Cardiac fibroblast (primary cell): ENCODE measurements at regions not wholly inside any gene's neighbourhood (a gene's known extent, or its start where the extent isn't known, plus 50 kb on each side); places are given as distances from the start of the nearest gene placed in this dataset.

Source experiments
- DNase-seq, 2 donors: peaks; one replicate each; pipeline versions ENCODE4 v3.0.0 to v3.0.0-alpha.2; 2010; ENCODE audit warnings: low read depth in 2 of 2
- H3K4me3 ChIP-seq, 2 donors: replicated peaks in 1 of 2; 1 replicate in 1 of 2; 2 replicates in 1 of 2; pipeline ENCODE4 v1.5.1; 2011; ENCODE audit warnings: low read depth in 2 of 2, low read length in 2 of 2, mild to moderate bottlenecking in 2 of 2, moderate library complexity in 1 of 2
- CTCF ChIP-seq: IDR thresholded peaks from one replicate; pipeline ENCODE4 v1.5.1; 2011; ENCODE audit warnings: low read depth, mild to moderate bottlenecking, low read length, inconsistent platforms

GRCh38 chr12:22740656-22741355 is 115.8 kb downstream of the ETNK1 start:
- no peak for TF ChIP-seq CTCF
- H3K4me3 ChIP-seq = no peak overlapping the region
- no peak for DNase-seq

- TF ChIP-seq CTCF = no peak
- no peak overlapping the region for H3K4me3 ChIP-seq
- DNase-seq = peak in 1 of 2 donors; percentile 22
Measured at GRCh38 chr12:22743700-22744099, 118.7 kb downstream of the ETNK1 start.

- H3K4me3 ChIP-seq = no peak overlapping the region
- no peak for TF ChIP-seq CTCF
- DNase-seq = no peak
Measured at GRCh38 chr12:22744197-22744596, 119.2 kb downstream of the ETNK1 start.

GRCh38 chr12:22746720-22747119 is 121.7 kb downstream of the ETNK1 start:
- no peak overlapping the region for H3K4me3 ChIP-seq
- DNase-seq = no peak
- TF ChIP-seq CTCF = no peak

GRCh38 chr12:22755629-22756028 is 130.7 kb downstream of the ETNK1 start:
- no peak for TF ChIP-seq CTCF
- DNase-seq = no peak

GRCh38 chr12:22759769-22760674 is 135.1 kb downstream of the ETNK1 start:
- TF ChIP-seq CTCF = no peak
- no peak overlapping the region for H3K4me3 ChIP-seq
- DNase-seq = peak in 1 of 2 donors; percentile 5

More at GRCh38 chr12:22755629-22756028, 130.7 kb downstream of the ETNK1 start:
- H3K4me3 ChIP-seq = no peak overlapping the region
